WTC11 (cell line): ENCODE measurements at regions not wholly inside any gene's neighbourhood (a gene's known extent, or its start where the extent isn't known, plus 50 kb on each side); places are given as distances from the start of the nearest gene placed in this dataset.

ENCODE experiments used
- ATAC-seq: fragments of 200-7000 bp; cut with Tn5 transposase; 2 replicates; pipeline ENCODE4 v1.10.0; 2021; ENCODE audit warnings: mild to moderate bottlenecking, moderate library complexity
- CTCF ChIA-PET: fragments of 300-600 bp; sonication (Branson Sonifier 250); formaldehyde crosslinking; loops from one replicate; lab custom pipeline; 2021; ENCODE audit warnings: antibody characterized with exemption; lab: Charles Lee
- POLR2A ChIA-PET: fragments of 350-600 bp; sonication (Branson Sonifier 250); formaldehyde crosslinking; loops from one replicate; lab custom pipeline; 2021; ENCODE audit warnings: antibody characterized with exemption; lab: Charles Lee
- DNase-seq: peaks from one replicate; pipeline ENCODE4 v3.0.0; 2021; ENCODE audit warnings: low spot score
- H3K27ac Mint-ChIP-seq: 2 replicates; pipeline ENCODE4 v1.8.0; 2021; ENCODE audit warnings: mixed read lengths
- H3K27me3 Mint-ChIP-seq: 2 replicates; pipeline ENCODE4 v1.8.0; 2021; ENCODE audit warnings: low read depth, mild to moderate bottlenecking, moderate library complexity, mixed read lengths
- H3K36me3 Mint-ChIP-seq: 2 replicates; pipeline ENCODE4 v1.8.0; 2021; ENCODE audit warnings: mixed read lengths
- H3K4me1 Mint-ChIP-seq: 2 replicates; pipeline ENCODE4 v1.8.0; 2022; ENCODE audit warnings: mixed read lengths
- H3K4me3 Mint-ChIP-seq: 2 replicates; pipeline ENCODE4 v1.8.0; 2021; ENCODE audit warnings: mild to moderate bottlenecking, moderate library complexity, mixed read lengths
- H3K9me3 Mint-ChIP-seq: 2 replicates; pipeline ENCODE4 v1.8.0; 2021; ENCODE audit warnings: mixed read lengths
- ATF3 ChIP-seq: sonication (generic); formaldehyde crosslinking; conservative IDR thresholded peaks from 2 replicates; pipeline ENCODE4 v1.8.1; 2022; ENCODE audit warnings: mild to moderate bottlenecking, missing genetic modification reagents
- ATF6 ChIP-seq: sonication (generic); formaldehyde crosslinking; IDR thresholded peaks from 2 replicates; pipeline ENCODE4 v1.8.1; 2023; ENCODE audit warnings: mild to moderate bottlenecking, missing genetic modification reagents
- CTCF ChIP-seq: fragments of 200-600 bp; IDR thresholded peaks from 2 replicates; pipeline ENCODE4 v1.8.0; 2022; ENCODE audit warnings: antibody characterized with exemption
- E2F4 ChIP-seq: sonication (generic); formaldehyde crosslinking; IDR thresholded peaks from 2 replicates; pipeline ENCODE4 v1.8.1; 2022; ENCODE audit warnings: low read depth, mild to moderate bottlenecking, moderate library complexity, missing genetic modification reagents, borderline replicate concordance
- ESRRA ChIP-seq: sonication (generic); formaldehyde crosslinking; IDR thresholded peaks from 2 replicates; pipeline ENCODE4 v1.8.1; 2022; ENCODE audit warnings: mild to moderate bottlenecking, missing genetic modification reagents, borderline replicate concordance
- FOXP1 ChIP-seq: sonication (generic); formaldehyde crosslinking; IDR thresholded peaks from 2 replicates; pipeline ENCODE4 v1.8.0; 2022; ENCODE audit warnings: missing genetic modification reagents, mild to moderate bottlenecking, moderate library complexity, borderline replicate concordance
- GABPB1 ChIP-seq: sonication (generic); formaldehyde crosslinking; IDR thresholded peaks from 2 replicates; pipeline ENCODE4 v1.8.1; 2023; ENCODE audit warnings: mild to moderate bottlenecking, missing genetic modification reagents
- KAT7 ChIP-seq: sonication (generic); formaldehyde crosslinking; IDR thresholded peaks from 2 replicates; pipeline ENCODE4 v1.8.1; 2023; ENCODE audit warnings: missing genetic modification reagents, mild to moderate bottlenecking, borderline replicate concordance
- NFYB ChIP-seq: sonication (generic); formaldehyde crosslinking; conservative IDR thresholded peaks from 2 replicates; pipeline ENCODE4 v1.8.0; 2022; ENCODE audit warnings: low read depth, missing genetic modification reagents
- NR3C1 ChIP-seq: sonication (generic); formaldehyde crosslinking; conservative IDR thresholded peaks from 2 replicates; pipeline ENCODE4 v1.8.1; 2023; ENCODE audit warnings: low read depth, mild to moderate bottlenecking, missing genetic modification reagents
- SP1 ChIP-seq: sonication (generic); formaldehyde crosslinking; conservative IDR thresholded peaks from 2 replicates; pipeline ENCODE4 v1.8.1; 2022; ENCODE audit warnings: missing genetic modification reagents
- TCF7 ChIP-seq: sonication (generic); formaldehyde crosslinking; IDR thresholded peaks from 2 replicates; pipeline ENCODE4 v1.8.0; 2022; ENCODE audit warnings: mild to moderate bottlenecking, low read depth, missing genetic modification reagents, moderate library complexity
- TEAD1 ChIP-seq: sonication (generic); formaldehyde crosslinking; IDR thresholded peaks from 2 replicates; pipeline ENCODE4 v1.8.0; 2022; ENCODE audit warnings: mild to moderate bottlenecking, missing genetic modification reagents
- ZBTB43 ChIP-seq: sonication (generic); formaldehyde crosslinking; IDR thresholded peaks from 2 replicates; pipeline ENCODE4 v1.8.1; 2023; ENCODE audit warnings: mild to moderate bottlenecking, missing genetic modification reagents
- ZNF219 ChIP-seq: sonication (generic); formaldehyde crosslinking; IDR thresholded peaks from 2 replicates; pipeline ENCODE4 v1.8.0; 2023; ENCODE audit warnings: missing genetic modification reagents, mild to moderate bottlenecking, borderline replicate concordance
- ZNF317 ChIP-seq: sonication (generic); formaldehyde crosslinking; IDR thresholded peaks from 2 replicates; pipeline ENCODE4 v1.8.1; 2023; ENCODE audit warnings: low read depth, mild to moderate bottlenecking, moderate library complexity, missing genetic modification reagents, borderline replicate concordance
- ZNF671 ChIP-seq: fragments of 250-450 bp; sonication (Bioruptor Pico); IDR thresholded peaks from 2 replicates; pipeline ENCODE4 v1.8.0; 2021; ENCODE audit warnings: mild to moderate bottlenecking
- TF ChIP-seq, protein P1 (sequence below): sonication (generic); formaldehyde crosslinking; IDR thresholded peaks from 2 replicates; pipeline ENCODE4 v1.8.1; 2023; ENCODE audit warnings: mild to moderate bottlenecking, missing genetic modification reagents, moderate library complexity
- TF ChIP-seq, protein P2 (sequence below): sonication (generic); formaldehyde crosslinking; IDR thresholded peaks from 2 replicates; pipeline ENCODE4 v1.8.0; 2023; ENCODE audit warnings: missing genetic modification reagents
- TF ChIP-seq, protein P3 (sequence below): sonication (generic); formaldehyde crosslinking; IDR thresholded peaks from 2 replicates; pipeline ENCODE4 v1.8.1; 2023; ENCODE audit warnings: mild to moderate bottlenecking, missing genetic modification reagents, moderate library complexity

DNA sequence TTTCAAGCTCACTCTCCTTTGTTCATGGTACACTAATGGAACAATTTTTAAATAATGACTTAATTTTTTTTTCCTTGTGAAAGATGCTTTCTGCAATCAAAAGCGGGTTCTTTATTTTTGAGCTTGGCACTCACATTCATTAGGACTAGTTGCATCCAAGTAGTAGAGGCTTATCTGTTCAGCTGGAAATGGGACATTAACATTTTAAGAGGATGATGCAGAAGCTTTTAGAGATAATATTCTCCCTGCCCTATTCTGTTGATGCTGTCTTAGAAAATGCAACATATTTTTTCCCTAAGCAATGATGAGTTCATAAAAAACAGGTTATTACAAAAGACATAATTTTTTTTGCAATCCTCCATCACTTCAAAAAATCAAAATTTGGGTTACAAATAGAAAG lies 900.6 kb downstream of the NTRK3 start:
- Mint-ChIP-seq H3K9me3 (peaks cover 4% of the 10 kb centered on the region; the same call in 1 of the 2 replicates), H3K27me3 (no peaks in the 10 kb centered on the region; the same call in 1 of the 2 replicates), H3K27ac (no peak overlapping the region), H3K36me3 (no peaks in the 10 kb centered on the region), H3K4me1 (peaks cover 5% of the 10 kb centered on the region), H3K4me3 (no peak overlapping the region)
- no peak for DNase-seq
- no peak for ATAC-seq
- POLR2A ChIA-PET, result no interaction called here
- CTCF ChIA-PET, result no interaction called here
- TF ChIP-seq TCF7 (CRISPR knock-in tag) (no peak), ZBTB43 (CRISPR knock-in tag) (no peak), NFYB (CRISPR knock-in tag) (no peak), SP1 (no peak), ATF3 (no peak), ZNF219 (CRISPR knock-in tag) (no peak), TEAD1 (CRISPR knock-in tag) (no peak), ATF6 (CRISPR knock-in tag) (no peak)

- ATAC-seq (no peak), DNase-seq (no peak)
- H3K4me3 Mint-ChIP-seq, result no peak overlapping the region
- H3K9me3 Mint-ChIP-seq, result peaks cover 4% of the 10 kb centered on the region; the same call in 1 of the 2 replicates
- POLR2A ChIA-PET, result no interaction called here
- no peak overlapping the region for H3K27ac Mint-ChIP-seq
- no peaks in the 10 kb centered on the region; the same call in 1 of the 2 replicates for H3K27me3 Mint-ChIP-seq
- no peaks in the 10 kb centered on the region for H3K36me3 Mint-ChIP-seq
- CTCF ChIA-PET, result no interaction called here
- TF ChIP-seq NR3C1 (CRISPR knock-in tag) (no peak), E2F4 (CRISPR knock-in tag) (no peak), CTCF (no peak), ESRRA (CRISPR knock-in tag) (no peak), ZNF671 (CRISPR knock-in tag) (no peak), FOXP1 (no peak), ZNF317 (no peak), KAT7 (CRISPR knock-in tag) (no peak), GABPB1 (CRISPR knock-in tag) (no peak)
- TF ChIP-seq, protein P1, sequence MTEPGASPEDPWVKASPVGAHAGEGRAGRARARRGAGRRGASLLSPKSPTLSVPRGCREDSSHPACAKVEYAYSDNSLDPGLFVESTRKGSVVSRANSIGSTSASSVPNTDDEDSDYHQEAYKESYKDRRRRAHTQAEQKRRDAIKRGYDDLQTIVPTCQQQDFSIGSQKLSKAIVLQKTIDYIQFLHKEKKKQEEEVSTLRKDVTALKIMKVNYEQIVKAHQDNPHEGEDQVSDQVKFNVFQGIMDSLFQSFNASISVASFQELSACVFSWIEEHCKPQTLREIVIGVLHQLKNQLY, result no peak
- TF ChIP-seq, protein P2, sequence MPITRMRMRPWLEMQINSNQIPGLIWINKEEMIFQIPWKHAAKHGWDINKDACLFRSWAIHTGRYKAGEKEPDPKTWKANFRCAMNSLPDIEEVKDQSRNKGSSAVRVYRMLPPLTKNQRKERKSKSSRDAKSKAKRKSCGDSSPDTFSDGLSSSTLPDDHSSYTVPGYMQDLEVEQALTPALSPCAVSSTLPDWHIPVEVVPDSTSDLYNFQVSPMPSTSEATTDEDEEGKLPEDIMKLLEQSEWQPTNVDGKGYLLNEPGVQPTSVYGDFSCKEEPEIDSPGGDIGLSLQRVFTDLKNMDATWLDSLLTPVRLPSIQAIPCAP, result no peak
- TF ChIP-seq, protein P3, sequence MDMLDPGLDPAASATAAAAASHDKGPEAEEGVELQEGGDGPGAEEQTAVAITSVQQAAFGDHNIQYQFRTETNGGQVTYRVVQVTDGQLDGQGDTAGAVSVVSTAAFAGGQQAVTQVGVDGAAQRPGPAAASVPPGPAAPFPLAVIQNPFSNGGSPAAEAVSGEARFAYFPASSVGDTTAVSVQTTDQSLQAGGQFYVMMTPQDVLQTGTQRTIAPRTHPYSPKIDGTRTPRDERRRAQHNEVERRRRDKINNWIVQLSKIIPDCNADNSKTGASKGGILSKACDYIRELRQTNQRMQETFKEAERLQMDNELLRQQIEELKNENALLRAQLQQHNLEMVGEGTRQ, result no peak
- H3K4me1 Mint-ChIP-seq, result peaks cover 5% of the 10 kb centered on the region
These were observed 901.7 kb downstream of the NTRK3 start for GRCh38 chr15:87354661-87355410.
